NCI-H345 treated with DMSO at 0.1 percent for 48 hours (cell line): ENCODE measurements at regions not wholly inside any gene's neighbourhood (a gene's known extent, or its start where the extent isn't known, plus 50 kb on each side); places are given as distances from the start of the nearest gene placed in this dataset.
"Not testable (repeated sequence)": the region's sequence is repeated elsewhere in the genome, so short reads cannot be mapped to it uniquely, and the experiment has no call there.

ENCODE experiments used
- DNase-seq: peaks from one replicate; lab custom pipeline; 2025; ENCODE audit not compliant: unreplicated experiment; lab: John Stamatoyannopoulos, UW

GRCh38 chr13:22993148-22993547, 187.6 kb upstream of the SGCG start:
- no peak for DNase-seq

DNA sequence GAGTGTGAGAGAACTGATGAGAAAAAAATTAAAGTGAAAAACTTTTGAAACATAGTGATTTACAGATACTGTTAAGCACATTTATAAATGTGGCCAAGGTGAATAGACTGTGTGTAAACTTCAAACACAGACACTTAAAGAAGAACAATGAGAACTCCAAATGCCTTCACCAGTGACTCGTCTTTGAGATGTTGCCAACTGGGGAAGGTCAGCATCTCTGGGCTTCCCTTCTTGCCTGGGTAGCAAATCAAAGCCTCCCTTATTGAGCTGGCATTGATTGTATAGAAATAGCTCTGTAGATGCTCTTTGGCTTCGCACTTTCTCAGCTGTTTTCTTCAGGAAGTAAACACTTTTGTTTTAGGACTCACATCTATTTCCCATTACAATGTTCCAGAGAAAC, 177.3 kb upstream of the SGCG start:
- DNase-seq = no peak

GRCh38 chr13:23007426-23007825, 173.4 kb upstream of the SGCG start:
- no peak for DNase-seq

DNA sequence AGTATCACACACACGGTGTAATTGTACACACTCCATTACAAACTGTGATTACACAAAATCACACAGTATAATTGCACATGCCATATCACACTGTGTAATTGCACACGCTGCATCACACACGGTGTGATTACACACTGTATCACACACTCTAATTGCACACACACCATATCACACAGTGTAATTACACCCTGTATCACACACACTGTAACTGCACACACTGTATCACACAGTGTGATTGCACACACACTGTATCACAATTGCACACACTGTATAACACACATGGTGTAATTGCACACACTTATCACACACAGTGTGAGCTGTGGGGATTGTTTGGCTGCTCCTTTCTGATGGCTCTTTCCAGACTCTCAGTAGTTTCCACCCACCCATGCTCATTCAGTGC, 162.6 kb upstream of the SGCG start:
- DNase-seq = no peak

DNA sequence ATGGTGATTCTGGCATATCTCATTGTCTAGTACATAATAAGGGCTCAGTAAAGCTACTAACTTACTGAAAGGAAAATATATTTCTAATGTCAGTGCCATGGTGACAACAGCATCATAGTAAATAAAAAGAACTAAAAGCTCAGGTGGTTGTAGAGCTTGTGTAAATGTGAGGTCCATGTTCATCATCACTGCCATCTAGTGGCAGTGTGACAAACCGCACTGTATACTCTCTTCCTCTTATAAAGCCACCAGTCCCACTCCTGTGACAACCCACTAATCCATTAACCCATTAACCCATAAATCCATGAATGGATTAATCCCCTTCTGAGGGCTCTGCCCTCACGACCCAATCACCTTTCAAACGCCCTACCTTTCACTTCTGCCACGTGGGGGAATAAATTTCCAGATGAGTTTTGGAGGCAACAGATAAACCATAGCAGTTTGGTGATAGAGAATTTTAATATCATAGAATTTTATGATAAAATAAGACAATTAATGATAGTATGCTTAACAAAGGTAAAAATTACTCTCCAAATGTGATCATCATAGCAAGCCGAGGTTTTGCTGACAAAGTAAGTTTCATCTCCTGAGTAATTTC, 160.4 kb upstream of the SGCG start:
- peak; percentile 13 for DNase-seq

DNA sequence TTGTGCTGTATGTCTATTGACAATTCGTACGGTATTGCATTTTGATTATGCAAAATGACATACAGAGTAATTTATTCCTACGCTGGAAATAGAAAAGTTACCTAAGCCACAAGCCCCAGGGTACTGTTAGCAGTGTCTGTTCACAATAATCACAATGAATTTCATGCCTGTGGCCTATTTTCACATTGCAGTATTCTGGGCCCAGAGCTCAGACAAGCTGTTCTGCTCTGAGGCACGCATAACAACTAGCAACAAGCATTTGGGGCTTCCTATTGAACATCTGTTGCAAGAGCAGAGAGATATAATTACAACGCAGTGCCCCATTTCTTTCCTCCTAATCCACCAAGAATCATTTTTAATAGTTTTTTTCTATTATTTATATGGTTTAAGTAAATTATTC, 158.9 kb upstream of the SGCG start:
- no peak for DNase-seq

GRCh38 chr13:23022704-23023103, 158.1 kb upstream of the SGCG start:
- DNase-seq = no peak

DNA sequence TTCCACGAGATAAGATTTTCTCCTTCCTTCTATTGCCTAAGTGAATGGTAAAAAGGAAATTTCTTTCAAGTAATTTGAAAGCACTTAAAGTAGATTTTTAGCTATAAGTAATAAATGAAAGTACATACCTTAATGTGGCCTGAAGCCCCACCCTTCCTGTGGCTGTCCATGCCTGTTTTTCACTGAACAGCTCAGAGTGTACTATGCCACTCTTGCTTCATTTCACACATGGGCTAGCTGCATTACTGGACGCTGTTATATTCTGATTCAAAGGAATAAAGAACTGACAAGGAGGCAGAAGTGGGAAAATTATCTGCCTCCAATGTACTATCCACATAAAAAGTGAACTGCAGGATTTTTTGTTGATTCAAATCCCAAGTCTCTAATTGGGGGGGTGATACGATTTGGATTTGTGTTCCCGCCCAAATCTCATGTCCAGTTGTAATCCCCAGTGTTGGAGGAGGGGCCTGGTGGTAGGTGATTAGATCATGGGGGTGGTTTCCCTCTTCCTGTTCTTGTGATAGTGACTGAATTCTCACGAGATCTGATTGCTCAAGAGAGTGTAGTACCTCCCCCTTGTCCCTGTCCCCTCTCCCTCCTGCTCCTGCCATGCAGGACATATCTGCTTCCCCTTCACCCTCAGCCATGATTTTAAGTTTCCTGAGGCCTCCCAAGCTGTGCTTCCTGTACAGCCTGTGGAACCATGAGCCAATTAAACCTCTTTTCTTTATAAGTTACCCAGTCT, 154.7 kb upstream of the SGCG start:
- DNase-seq = no peak

DNA sequence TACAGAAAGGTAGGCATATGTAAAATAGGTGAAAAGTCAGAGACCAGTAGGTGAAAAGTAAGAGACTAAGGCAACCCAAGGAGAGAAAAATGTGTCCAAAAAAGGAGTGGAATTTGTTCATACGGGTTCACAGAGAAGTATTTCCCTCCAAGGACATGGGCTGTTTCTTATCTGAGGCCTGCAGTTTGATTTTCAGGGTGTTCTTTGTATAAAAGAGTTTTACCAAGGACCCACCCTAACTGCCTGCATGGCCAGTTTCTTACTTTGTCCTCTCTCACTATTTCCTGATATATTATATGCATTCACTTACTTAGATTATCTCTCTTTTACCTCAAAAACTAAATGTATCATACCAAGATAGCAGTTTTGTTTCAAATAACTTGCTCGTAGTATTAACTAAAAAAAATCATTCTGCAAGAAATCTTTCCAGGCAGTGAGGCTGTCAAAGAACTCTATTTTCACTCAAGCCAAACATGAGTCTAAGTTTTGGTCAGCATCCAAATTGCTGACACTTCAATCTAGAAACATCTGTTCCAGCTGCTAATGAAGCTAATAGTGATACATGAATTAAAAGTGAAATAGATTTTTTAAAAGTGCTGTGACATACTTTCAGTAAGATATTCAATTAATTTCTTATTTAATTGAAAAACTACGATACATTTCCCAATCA, 141.4 kb upstream of the SGCG start:
- no peak for DNase-seq

DNA sequence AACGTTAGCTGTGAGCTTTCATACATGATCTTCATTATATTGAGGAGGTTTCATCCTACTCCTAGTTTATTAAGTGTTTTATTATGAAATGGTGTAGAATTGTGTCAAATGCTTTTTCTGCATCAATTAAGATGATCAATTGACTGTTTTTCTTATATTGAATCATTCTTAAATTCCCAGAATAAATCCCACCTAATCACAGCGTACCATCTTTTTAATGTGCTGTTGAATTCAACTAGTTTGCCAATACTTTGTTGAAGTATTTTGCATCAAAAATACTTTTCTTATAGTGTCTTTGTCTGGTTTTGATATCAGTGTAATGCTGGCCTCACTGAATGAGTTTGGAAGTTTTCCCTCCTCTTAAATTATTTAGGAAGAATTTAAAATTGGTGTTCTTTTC, 138.6 kb upstream of the SGCG start:
- DNase-seq = no peak

DNA sequence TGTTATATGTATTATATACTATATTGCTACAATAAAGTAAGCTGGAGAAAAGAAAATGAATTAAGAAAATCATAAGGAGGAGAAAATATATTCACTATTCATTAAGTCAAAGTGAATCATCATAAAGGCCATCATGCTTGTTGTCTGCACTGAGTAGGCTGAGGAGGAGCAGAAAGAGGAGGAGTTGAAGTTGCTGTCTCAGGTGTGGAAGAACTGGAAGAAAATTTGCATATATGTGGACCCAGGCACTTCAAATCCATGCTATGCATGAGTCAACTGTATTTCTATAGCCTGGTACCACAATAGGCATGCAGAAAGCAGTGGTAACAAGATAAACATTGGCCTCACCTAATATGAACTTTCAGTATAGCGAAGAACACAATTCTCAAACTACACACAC, 135.9 kb upstream of the SGCG start:
- DNase-seq = no peak

DNA sequence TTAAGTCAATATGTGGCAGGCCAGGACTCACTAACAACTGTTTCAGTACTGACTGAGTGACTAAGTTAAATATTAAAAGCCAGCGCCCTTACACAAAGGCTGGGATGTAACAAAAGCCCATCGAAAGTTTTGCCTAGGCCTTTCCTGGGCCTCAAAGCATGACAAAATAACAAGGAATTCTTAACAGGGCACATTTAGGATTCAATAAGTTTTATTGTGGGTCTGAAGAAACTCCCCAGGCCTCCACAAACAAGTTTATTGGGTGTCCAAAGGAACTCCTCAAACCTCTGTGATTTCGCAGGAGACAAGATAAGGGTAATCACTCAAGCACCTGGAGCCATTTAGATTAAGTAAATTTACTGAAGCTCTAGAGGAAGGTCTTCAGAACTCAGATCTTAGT, 130.7 kb upstream of the SGCG start:
- DNase-seq = no peak

DNA sequence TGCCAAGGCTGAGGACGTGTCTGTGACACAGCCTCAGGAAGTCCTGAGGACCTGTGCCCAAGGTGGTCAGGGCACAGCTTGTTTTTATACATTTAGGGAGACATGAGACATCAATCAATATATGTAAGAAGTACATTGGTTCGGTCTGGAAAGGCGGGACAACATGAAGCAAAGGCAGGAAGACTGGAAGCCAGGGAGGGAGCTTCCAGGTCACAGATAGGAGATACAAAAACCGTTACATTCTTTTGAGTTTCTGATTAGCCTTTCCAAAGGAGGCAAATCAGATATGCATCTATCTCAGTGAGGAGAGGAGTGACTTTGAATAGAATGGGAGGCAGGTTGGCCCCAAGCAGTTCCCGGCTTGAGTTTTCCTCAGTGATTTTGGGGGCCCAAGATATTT, 127.1 kb upstream of the SGCG start:
- DNase-seq = not testable (repeated sequence)

GRCh38 chr13:23059173-23059572, 121.6 kb upstream of the SGCG start:
- no peak for DNase-seq

GRCh38 chr13:23060959-23061358, 119.8 kb upstream of the SGCG start:
- DNase-seq = no peak

DNA sequence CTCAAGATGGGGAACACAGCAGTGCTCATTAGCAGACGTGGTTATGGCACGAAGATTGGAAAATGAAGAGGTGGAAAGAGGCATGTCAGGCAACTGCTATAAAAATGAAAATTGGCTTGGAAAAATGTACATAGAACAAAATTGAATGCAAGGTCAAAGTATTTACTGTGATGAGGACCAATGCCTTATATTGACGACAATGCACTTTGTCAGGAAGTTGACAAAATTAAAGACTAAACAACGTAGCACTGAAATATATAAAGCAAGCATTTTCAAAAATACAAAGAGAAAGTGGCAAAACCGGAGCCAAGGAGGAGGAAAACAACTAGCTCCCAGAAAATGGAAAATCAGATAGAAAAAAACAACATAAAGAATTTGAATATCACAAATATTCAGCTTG, 113.7 kb upstream of the SGCG start:
- no peak for DNase-seq

- DNase-seq = no peak
These were observed 111.2 kb upstream of the SGCG start for GRCh38 chr13:23069566-23069965.

GRCh38 chr13:23074075-23074828, 106.5 kb upstream of the SGCG start:
- no peak for DNase-seq

GRCh38 chr13:23081220-23081619, 99.6 kb upstream of the SGCG start:
- DNase-seq = no peak

GRCh38 chr13:23081901-23082300, 98.9 kb upstream of the SGCG start:
- DNase-seq = no peak

- no peak for DNase-seq
These were observed 93.7 kb upstream of the SGCG start for GRCh38 chr13:23086968-23087623.
